ENCODE measurements at regions not wholly inside any gene's neighbourhood (a gene's known extent, or its start where the extent isn't known, plus 50 kb on each side); places are given as distances from the start of the nearest gene placed in this dataset.
"Not testable (repeated sequence)": the region's sequence is repeated elsewhere in the genome, so short reads cannot be mapped to it uniquely, and the experiment has no call there.

- DNase-seq (ENCODE audit: low spot score), result no peak
Measured at GRCh38 chr3:110478377-110479054, 593.1 kb upstream of the NECTIN3 start.

GRCh38 chr3:110479731-110480130 lies 591.9 kb upstream of the NECTIN3 start:
- no peak for DNase-seq (ENCODE audit: low spot score)

DNA sequence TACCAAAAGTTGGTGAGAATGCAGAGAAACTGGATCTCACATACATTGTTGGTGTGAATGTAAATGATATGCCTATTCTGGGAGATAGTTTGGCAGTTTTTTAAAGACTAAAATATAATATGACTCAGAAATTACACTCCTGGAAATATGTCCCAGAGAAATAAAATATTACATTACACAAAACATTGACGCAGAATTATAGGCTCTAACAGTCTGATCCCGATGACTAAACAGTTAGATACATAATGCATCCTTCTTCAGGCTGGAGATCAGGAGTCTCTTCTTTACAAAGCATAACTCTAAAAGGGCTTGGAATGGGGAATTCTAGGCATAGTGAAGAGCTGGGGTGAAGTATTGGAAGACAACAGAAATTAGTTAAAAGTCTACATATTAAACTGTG lies 586.2 kb upstream of the NECTIN3 start:
- DNase-seq (ENCODE audit: low spot score), result no peak

DNA sequence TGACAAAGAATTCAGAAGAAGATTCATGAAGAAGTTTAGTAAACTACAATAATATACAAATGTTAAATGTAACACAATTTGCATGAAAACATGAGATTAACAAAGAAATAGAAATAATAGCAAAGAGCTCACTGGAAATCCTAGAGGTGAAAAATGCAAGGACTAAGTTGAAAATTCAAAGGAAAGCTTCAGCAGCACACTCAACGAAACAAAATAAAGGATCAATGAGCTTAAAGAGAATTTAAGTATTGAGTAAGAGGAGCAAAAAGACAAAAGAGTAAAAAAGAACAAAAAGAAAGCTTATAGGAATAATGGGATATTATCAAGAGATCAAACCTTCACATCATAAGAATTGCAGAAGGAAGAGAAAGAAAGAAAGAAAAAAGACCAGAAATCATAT lies 583.8 kb upstream of the NECTIN3 start:
- DNase-seq (ENCODE audit: low spot score), result no peak

GRCh38 chr3:110491413-110491812 lies 580.2 kb upstream of the NECTIN3 start:
- no peak for DNase-seq (ENCODE audit: low spot score)

- no peak for DNase-seq (ENCODE audit: low spot score)
Measured at GRCh38 chr3:110492876-110493275, 578.7 kb upstream of the NECTIN3 start.

DNA sequence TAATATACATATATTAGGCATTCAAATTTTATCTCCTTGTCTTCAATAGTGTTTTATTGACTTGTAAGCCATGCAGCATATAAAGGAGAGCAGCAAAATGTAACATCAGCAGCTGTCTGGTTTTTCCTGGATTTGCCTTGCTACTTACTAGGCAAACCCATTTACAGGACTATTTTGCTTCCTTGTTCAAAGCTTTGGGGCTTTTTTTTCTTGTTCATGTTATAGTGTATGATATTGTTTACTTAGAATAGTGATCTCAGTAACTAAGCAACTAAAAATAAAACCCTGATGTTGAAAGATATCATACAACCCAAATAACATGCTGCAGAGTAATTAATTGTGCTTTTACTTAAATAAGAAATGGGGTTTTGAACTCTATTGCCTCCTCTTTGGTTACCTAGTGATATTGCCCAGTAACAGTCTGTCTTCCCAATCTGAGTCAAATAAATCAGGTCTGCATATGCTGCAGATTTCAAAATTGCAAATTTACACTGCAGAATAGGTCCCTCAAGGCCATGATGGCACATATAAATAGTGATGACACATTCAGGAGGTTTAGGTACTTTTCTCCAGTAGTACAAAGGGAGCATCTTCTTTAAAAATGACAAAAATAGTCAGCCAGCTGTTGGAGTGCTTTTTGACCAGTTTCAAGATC lies 578.1 kb upstream of the NECTIN3 start:
- DNase-seq (ENCODE audit: low spot score), result no peak

DNA sequence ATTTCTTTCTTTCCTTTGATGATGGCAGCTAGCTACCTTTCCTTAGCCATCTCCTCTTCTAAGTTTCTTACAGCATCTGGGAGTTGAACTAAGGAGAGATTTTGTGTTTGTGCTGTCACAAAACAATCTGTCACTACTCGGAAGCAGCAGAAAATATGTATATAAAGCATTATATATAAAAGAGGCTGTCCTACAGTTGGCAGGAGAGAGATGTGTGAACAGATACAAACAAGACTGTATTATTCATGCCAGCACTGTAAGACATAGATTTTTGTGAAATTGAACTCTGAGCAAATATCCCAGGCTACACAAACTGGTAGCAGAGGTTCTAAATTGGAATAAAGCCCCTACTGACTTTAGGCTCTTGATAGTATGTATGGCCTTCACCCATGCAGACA lies 577.5 kb upstream of the NECTIN3 start:
- DNase-seq (ENCODE audit: low spot score), result no peak

- DNase-seq (ENCODE audit: low spot score), result no peak
Measured at GRCh38 chr3:110494728-110495127, 576.9 kb upstream of the NECTIN3 start.

GRCh38 chr3:110495201-110495927 lies 576.3 kb upstream of the NECTIN3 start:
- DNase-seq (ENCODE audit: low spot score), result no peak

- DNase-seq (ENCODE audit: low spot score), result no peak
Measured at GRCh38 chr3:110504401-110504800, 567.2 kb upstream of the NECTIN3 start.

DNA sequence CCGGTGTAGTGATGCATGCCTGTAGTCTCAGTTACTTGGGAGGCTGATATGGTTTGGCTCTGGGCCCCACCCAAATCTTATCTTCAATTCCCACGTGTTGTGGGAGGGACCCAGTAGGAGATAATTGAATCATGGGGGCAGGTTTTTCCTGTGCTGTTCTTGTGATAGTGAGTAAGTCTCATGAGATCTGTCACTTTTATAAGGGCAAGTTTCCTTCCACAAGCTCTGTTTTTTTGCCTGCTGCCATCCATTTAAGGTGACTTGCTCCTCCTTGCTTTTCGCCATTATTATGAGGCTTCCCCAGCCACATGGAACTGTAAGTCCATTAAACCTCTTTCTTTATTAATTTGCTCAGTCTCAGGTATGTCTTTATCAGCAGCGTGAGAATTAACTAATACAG lies 566.7 kb upstream of the NECTIN3 start:
- DNase-seq (ENCODE audit: low spot score), result no peak

DNA sequence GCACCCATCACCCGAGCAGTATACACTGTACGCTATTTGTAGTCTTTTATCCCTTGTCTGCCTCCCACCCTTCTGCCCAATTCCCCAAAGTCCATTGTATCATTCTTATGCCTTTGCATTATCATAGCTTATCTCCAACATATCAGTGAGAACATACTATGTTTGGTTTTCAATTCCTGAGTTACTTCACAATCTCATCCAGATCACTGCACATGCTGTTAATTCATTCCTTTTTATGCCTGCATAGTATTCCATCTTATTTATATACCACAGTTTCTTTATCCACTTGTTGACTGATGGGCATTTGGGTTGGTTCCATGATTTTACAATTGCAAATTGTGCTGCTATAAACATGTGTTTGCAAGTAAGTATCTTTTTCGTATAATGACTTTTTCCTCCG lies 564.7 kb upstream of the NECTIN3 start:
- DNase-seq (ENCODE audit: low spot score), result no peak

- not testable (repeated sequence) for DNase-seq (ENCODE audit: low spot score)
Measured at GRCh38 chr3:110507570-110507969, 564.0 kb upstream of the NECTIN3 start.

- no peak for DNase-seq (ENCODE audit: low spot score)
Measured at GRCh38 chr3:110512961-110513360, 558.7 kb upstream of the NECTIN3 start.

DNA sequence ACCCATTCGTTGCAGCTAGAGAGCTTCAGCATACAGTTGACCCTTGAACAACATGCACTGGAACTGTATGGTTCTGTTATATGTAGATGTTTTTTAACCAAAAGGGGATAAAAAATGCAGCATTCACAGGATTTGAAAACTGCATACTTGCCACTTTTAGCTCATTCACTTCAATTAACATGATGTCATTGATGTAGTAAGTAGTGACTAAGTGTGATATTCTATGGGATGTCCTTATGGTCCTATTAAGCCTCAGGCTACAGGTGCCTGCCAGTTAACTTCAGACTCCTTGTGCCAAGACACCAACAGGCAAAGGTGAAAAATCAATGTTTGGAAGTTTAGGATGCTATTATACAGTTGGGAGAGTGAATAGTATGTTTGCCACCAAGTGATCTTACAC lies 553.6 kb upstream of the NECTIN3 start:
- DNase-seq (ENCODE audit: low spot score), result no peak

- no peak for DNase-seq (ENCODE audit: low spot score)
Measured at GRCh38 chr3:110519071-110519470, 552.5 kb upstream of the NECTIN3 start.

DNA sequence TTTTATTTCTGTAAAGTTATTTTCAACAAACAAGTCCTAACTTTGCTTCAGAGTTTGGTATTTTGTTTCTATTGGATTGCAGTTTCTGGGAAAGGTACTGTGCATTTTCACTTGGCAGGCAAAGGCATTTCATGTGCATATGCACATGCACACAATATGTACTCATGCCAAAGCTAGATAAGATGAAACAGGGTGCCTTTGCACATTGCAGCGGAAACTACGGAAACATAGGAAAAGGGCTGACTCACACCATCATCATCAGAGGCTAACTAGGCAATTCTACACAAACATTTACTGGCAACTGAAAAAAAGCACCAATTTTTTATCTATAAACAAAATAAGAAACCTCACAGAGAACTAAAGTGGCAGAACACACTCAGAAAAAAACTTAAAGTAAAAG lies 550.6 kb upstream of the NECTIN3 start:
- DNase-seq (ENCODE audit: low spot score), result no peak

DNA sequence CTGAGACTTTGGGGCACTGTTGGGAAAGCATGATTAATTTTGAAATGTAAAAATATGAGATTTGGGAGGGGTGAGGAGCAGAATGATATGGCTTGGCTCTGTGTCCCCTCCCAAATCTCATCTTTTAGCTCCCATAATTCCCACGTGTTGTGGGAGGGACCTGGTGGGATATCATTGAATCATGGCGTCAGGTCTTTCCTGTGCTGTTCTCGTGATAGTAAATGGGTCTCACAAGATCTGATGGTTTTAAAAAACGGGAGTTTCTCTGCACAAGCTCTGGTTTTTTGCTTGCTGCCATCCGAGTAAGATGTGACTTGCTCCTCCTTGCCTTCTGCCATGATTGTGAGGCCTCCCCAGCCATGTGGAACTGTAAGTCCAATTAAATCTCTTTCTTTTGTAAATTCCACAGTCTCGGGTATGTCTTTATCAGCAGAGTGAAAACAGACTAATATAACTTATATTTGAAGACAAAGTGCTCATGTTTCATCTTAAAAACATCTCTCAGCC lies 546.0 kb upstream of the NECTIN3 start:
- DNase-seq (ENCODE audit: low spot score), result not testable (repeated sequence)

GRCh38 chr3:110526777-110527727 lies 544.6 kb upstream of the NECTIN3 start:
- DNase-seq (ENCODE audit: low spot score), result no peak

DNA sequence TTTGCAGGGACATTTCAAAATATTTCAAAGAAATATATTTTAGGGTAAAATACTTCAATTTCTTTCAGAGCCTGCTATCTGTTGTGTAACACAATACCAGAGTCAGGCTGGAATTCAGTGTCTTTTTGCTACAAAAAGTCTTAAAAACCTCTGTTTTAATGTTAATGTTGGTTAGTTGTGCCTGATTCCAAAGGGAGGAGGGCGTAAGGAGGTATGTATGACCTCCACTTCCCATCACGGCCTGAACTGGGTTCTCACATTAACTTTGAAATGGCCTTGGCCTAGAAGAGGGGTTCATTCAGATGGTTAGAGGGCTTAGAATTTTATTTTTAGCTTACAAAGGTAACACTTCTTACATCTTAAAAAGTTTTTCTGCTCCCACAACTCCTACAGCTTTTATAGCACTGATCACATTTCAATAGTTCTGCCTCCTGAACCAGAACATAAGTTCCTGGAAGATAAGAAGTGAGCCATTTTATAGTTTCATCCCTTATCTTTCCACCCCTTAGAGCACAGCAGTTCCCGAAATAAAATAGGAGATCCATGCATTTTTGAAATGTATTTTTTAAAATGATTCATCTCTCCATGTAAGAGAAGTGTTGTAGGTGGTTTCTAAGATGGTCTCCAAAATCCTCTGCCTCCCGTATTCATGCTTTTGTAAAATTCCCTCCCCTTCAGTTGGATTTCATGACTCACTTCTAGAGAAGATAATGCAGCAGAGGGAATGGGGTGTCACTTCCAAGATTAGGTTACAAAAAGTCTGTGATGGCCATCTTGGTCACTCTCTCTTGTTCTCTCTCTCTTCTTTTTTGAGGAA lies 543.1 kb upstream of the NECTIN3 start:
- no peak for DNase-seq (ENCODE audit: low spot score)

Measured in D341Med (cell line).